ENCODE measurements at regions not wholly inside any gene's neighbourhood (a gene's known extent, or its start where the extent isn't known, plus 50 kb on each side); places are given as distances from the start of the nearest gene placed in this dataset.

DNA sequence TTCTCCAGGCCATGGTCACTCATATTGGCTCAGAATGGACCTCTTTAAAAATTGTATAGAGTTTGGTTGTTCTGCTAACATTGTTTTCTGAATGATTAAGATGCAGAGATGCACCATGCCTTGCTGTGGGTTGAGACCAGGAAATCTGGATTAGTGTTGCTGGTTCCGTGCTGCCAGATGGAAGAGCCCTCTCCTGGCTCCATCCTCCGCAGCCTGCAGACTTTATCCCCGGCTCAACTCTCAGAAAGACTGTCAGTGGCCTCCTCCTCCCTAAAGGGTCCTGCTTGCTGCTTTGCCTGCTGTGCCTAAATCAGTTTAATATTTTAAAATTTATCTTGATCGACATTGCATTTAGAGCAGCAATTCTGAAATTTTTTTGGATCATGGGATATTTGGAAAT, 196.7 kb downstream of the TENT4A start:
- DNase-seq (ENCODE audit: low read depth in 2 of 3, low spot score in 2 of 3): no peak

DNA sequence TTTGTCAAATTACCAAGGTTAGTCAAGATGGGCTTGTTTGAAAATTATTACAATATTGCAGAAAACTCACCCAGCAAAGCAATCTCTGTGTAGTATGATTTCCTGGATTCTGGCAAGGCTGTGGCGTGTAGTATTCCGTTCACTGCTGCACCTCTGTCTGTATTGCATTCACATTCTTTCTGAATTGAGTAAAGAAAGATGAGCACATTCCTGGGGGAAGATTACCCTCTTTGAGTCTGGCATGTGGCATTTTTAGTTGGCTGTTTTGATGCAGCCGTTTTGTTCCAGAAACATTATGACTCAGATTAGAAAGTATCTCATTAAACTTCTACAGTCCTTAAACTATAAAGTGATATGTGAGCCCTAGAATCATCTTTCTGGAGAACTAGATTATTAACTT, 197.7 kb downstream of the TENT4A start:
- DNase-seq (ENCODE audit: low read depth in 2 of 3, low spot score in 2 of 3): no peak

DNA sequence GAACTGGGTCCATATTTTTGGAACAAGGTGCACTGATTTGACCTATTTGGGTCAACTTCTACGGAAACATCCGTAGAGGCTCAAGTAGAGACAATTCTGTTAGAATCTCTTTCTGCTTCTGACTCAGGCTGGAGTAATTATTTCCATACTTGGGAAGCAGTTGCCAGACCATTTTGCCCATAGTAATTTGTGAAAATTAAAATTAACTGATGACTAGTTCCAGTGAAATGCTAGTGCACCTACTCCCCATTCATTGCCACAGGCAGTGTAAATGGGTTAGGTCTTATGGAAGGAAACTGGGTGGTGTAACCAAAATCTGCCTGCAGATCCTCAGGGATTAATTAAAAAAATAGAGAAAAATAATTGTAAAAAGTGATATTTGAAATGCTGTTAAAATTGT, 201.1 kb downstream of the TENT4A start:
- DNase-seq (ENCODE audit: low read depth in 2 of 3, low spot score in 2 of 3): no peak

DNA sequence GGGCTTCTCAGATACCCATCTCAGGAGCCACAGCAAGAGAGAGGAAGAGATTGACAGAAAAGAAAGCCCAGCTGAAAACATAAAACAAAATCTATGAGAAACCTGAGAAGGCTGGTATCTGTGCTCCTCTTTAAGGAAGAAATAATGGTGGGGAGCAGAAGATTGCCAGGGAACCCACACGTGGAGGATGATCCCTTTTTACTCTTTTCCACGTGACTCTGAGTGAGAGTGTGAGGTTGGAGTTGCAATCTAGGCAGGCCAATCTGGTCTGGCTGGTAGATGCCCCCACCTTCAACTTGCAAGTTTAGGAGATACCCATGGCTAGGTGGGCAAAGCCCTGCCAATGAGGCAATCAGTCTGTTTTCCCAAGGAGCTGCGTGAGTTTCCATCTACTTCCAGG, 202.3 kb downstream of the TENT4A start:
- DNase-seq (ENCODE audit: low read depth in 2 of 3, low spot score in 2 of 3): no peak

DNA sequence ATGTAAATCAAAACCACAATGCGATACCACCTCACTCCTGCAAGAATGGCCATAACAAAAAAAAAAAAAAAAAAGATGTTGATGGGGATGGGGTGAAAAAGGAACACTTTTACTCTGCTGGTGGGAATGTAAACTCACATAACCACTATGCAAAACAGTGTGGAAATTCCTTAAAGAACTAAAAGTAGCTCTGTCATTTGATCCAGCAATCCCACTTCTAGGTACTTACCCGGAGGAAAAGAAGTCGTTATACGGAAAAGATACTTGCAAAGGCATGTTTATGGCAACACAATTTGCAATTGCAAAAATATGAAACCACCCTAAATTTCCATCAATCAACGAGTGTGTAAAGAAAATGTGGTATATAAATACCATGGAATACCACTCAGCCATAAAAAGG, 205.0 kb downstream of the TENT4A start:
- DNase-seq (ENCODE audit: low read depth in 2 of 3, low spot score in 2 of 3): no peak

DNA sequence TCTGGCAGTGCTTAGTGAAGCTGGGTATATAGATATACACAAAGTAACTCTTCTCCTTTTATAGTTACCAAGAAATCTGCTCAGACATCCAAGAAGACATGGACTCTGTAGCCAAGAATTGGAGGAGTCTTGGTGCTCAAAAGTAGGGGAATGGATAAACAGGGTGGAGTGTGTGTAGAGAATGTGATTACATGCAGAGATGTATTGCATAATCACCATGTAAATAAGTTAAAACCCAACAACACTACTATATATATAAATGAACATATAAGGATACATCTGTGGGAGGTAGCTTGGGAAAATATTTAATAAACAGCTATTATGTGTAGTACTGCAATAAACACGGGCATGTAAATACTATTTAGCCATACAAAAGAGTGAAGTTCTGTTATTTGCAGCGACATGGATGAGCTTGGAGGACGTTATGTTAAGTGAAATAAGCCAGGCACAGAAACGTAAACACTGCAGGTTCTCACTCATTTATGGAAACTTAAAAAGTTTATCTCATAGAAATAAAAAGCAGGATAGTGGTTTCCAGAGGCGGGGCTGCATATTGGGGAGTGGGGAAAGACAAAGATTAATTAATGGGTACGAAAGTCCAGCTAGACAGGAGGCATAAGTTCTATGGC, 207.5 kb downstream of the TENT4A start:
- no peak for DNase-seq (ENCODE audit: low read depth in 2 of 3, low spot score in 2 of 3)

DNA sequence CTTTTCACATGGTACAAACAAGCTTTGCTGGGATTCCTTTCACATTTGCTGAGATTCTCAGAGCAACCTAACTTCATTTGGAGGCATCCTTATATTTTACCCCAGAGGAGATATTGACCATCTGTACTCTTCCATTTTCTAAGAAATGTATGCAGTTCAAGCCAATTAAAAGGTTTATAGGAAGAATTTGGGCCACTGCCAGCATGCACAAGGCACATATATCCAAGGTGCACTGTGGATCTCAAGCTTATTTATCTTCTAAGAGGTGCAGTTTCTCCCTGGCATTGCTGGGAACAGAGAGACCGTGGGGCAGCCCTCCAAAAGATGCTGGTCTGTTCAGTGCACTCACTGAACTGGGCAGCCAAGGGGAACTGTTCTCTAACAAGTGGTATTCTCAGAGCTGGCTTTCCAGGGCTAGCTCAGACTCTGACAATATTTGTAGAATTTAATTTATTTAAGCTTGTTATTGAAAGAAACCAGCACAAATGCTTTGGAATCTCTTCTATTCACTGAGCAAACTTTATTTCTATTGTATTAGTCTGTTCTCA, 213.3 kb downstream of the TENT4A start:
- no peak for DNase-seq (ENCODE audit: low read depth in 2 of 3, low spot score in 2 of 3)

DNA sequence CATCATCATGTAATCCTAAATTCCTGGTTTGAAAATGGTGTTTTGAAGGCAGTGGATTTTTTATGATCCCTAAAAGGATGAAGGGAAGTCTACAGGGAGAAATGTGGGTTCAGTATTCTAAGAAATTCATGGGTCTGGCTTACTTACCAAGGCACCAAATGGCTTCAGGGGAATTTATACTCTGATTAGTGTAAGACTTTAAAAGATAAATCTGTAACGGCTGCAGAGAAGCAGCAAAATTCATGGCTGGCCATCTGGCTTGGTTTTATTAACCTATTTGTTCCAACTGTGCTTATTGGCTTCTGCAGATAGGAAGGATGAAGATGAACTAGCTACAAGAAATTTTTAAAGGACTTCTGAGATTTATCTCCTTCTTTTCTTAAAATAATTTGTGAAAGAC, 222.8 kb downstream of the TENT4A start:
- DNase-seq (ENCODE audit: low read depth in 2 of 3, low spot score in 2 of 3): no peak

DNA sequence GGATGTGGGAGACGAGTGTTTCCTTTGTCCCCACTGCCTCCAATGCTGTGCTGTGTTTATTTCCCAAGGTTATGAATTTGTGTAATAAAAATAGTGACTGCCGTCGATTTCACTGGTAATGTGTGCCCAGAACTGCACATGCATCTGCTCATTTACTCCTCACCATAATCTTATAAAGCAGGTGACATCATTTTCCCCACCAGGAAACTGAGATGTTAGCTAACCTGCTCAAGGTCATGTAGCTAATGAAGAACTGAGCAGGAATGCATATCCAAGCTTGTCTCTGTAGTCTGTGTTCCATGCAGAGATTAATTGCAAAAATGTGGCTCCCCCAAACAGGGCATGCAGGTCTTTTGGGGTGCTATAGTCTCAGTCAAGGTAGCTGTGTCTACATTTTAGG, 224.4 kb downstream of the TENT4A start:
- DNase-seq (ENCODE audit: low read depth in 2 of 3, low spot score in 2 of 3): no peak

DNA sequence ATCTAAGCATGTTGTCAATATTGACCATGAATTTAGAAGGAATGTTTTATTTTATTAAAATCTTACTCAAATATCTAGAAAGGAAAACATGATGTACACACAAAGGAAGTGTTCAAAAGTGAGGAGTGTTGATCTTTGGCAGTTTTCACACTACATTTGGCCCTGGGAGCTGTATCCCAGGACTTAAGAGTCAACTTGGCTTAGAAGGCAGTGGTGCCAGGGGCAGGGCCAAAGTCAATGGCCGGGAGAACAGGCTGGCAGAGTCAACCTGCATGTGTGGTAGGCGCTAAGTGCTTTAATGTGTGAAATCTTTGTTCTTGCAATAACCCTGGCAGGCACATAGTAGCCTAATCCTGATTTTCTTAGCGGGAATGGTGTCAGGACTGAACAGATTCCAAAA, 228.4 kb downstream of the TENT4A start:
- no peak for DNase-seq (ENCODE audit: low read depth in 2 of 3, low spot score in 2 of 3)

DNA sequence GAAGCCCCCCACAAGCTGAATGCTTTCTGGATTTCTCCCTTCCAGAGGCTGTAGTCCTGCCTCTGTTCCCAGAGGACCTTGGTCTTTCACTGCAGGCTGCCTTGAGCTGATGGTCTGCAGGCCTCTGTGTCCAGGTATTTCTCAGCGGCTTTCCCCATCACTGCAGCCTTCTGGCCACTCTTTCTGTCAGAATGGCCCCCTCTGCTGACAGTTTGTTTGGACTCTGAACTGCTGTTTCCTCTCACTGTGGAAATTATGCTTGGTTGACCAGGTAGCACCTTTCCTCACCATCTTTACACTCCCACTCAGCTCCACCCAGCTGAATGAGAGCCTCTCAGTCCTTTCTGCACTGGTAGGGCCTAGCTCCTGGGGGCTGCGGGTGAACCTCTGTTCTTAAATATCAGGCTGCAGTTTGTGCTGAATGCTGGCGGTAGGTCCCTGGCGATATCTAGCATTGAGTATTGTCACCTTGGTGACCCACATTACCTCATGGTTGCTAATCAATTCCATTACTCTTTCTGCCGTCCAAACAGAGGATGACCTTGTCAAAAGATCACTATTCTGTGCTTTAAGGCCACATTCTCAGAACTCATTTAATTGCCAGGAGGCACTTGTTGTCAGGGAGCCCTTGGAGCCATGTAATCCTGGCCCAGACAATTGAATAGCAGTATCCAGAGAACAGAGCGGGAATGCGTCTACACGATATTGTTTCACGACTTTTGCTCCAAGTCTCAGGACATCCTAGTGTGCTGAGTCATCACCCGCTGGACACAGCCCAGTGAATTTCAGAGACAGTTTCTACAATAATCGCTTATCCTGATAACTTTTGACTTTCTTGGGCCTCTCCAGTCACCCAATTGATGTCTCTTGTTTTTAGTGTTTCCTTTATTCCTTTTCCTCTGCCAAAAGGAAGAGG, 230.2 kb downstream of the TENT4A start:
- no peak for DNase-seq (ENCODE audit: low read depth in 2 of 3, low spot score in 2 of 3)

DNA sequence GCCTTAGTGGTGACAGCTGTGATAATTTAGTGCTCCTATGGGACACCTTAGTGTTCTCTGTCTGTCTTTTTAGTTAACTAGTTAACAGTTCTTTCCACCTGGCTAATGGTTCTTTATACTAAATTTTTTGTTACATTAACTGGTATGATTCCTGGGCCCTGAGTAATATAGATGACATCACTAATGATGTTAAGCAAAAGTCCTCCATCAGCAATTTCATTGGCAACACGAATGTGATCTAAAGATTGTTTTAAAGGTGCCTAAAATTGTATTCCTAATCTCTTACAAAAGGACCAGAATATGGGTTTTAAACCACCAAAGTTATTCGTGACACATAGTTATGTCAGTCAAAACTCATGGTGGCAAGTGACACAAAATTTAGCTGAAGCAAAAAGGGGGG, 235.3 kb downstream of the TENT4A start:
- DNase-seq (ENCODE audit: low read depth in 2 of 3, low spot score in 2 of 3): no peak

DNA sequence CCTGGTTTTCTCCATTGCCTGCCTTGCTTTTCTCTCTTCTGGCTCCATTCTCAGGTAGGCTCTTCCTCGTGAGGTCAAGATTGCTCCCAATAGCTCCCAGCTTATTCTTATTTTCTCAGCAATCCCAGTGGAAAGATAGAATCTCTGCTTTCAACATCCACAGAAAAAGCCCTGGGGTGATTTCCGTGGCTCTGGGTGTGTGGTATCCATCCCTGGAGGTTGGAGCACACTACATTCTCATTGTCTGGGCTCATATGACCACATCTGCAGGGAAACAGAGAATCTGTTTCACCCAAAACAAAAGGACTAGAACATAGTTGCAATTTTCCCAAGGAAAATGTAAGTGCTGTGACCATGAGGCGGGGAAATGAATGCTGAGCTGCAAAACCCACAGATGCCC, 236.0 kb downstream of the TENT4A start:
- DNase-seq (ENCODE audit: low read depth in 2 of 3, low spot score in 2 of 3): no peak

DNA sequence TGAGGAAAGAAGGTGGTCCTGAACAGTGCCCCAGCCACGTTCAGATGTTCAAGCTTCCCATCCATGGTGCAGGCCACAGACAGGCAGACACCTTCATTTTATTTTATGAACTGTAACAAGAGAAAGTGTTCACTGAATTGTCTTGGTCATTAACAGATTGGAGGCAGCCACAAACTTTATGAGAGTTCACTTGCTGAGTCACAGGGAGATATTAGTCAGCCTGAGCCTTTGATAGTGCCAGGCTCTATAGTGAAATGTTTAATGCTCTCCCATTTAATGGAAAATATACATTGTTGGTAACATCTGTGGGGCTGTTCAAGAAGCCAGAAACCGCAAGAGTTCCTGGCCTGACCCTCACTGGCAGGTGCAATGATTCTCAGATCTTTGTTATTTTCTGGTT, 237.0 kb downstream of the TENT4A start:
- DNase-seq (ENCODE audit: low read depth in 2 of 3, low spot score in 2 of 3): no peak

DNA sequence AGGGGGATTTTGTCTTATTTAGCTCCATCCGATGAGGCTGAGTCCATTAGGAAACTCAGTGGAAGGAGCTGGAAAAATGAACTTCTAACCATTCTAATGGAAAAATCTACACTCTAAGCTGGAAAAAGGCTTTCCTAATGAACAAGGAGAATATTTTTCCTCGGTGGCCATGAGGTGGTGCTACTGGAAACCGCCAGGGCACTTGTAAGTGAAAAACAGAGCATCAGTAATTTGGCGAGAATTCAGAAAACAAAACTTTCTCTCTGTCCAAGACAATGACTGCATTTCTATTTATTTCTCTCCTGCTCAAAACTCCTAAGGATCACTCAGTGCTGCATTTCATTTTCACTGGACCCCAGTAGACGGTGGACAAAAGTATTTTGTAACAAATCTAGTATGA, 237.6 kb downstream of the TENT4A start:
- DNase-seq (ENCODE audit: low read depth in 2 of 3, low spot score in 2 of 3): no peak

DNA sequence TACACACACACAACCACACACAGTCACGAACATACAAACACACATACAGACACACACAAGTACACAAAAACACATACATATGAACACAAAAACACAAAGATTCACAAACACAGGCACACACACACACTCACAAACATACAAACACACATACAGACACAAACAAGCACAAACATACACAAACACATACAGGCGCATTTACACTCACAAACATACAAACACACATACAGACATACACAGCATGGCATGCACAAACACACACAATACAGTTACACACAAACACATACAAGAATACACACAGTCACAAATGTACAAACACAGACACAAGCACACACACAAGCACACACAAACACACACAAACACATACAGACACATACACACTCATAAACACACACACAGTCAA, 247.9 kb downstream of the TENT4A start:
- no peak for DNase-seq (ENCODE audit: low read depth in 2 of 3, low spot score in 2 of 3)

DNA sequence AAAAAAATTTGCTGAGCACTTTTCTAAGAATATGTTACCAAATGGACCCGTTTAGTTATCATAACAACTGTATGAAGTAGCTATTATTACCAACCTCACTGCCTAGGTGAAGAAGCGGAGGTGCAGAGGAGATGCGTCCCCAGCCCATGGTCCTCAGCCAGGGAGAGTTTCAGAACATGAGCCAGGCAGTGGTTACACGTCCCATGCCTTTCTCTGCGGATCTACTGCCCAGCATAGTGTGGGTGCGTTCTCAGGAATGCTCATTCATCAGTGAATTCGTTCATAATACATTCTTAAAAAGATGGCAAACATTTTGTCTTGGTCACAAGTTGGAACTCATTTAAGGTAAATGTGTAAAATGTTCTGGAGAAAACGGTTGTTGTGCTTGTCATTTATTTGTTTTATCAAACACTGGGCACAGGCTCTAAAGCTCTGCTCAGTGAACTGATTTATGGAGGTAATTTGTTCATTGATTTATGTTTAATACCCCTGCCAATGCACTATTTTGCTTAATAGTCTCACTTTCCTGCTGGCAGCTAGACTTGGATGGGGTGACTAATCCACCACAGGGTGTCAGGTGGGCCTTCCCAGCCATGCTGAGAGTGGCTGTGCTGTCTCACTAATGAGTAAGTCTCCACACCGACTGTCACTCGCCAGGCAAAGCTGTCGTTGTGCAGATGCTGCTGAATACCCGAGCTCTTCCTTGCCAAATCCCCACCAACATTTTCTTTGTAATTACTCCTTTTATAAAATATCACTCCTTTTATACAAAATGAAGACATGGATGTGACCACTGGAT, 248.8 kb downstream of the TENT4A start:
- DNase-seq (ENCODE audit: low read depth in 2 of 3, low spot score in 2 of 3): no peak

DNA sequence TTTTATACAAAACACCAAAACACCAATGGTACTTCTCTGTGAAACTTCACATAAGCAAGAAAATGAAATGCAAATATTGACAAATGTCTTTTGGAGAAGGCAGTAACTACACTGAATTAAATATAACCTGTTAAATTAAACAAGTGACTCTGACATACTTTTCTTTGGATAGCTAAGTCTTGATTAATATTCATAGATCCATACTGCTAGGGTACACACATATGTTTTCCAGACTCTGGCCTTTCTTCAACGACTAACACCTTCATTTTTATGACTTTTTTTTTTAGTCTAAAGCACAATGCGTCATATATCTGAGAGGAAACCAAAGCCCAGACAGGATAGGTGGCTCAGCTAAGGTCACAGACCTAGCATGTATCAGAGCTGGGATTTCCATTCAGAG, 263.7 kb downstream of the TENT4A start:
- DNase-seq (ENCODE audit: low read depth in 2 of 3, low spot score in 2 of 3): no peak

DNA sequence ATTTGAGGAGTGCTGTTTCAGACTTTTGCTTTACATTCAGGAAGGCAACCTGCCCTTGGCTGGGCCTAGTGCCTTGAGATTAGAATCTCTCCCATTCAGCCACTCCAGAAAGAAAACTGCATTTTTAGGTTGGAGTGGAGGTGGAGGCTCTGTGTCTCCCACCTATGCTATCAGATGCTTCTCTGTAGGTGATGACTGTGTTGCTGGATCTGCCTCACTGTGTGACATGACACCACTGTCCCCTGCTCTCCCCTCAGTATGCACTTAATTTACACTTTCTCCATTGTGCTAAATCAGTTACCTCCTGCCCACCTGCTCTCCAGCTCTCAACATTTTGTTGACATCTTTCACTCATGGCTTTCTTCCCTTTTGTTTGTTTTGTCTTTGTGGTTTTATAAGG, 265.8 kb downstream of the TENT4A start:
- DNase-seq (ENCODE audit: low read depth in 2 of 3, low spot score in 2 of 3): no peak

DNA sequence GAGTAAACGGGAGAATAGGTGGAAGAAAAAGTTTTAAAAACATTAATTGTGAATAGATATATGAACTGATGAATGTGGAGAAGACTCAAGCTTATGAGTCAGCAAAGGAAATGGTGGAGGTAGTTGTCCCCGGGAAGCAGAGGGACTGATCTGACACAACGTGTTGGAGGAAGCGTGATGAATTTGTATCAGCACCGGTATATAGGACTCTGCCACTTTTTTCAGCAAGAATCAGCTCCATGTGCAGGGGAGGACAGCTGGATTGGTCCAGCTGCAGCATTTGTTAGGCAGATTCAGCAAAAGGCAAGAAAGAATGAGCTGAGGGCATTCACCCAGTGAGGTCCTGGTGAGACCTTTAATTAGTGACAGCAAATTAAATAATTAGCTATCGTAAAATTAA, 276.0 kb downstream of the TENT4A start:
- DNase-seq (ENCODE audit: low read depth in 2 of 3, low spot score in 2 of 3): no peak

DNA sequence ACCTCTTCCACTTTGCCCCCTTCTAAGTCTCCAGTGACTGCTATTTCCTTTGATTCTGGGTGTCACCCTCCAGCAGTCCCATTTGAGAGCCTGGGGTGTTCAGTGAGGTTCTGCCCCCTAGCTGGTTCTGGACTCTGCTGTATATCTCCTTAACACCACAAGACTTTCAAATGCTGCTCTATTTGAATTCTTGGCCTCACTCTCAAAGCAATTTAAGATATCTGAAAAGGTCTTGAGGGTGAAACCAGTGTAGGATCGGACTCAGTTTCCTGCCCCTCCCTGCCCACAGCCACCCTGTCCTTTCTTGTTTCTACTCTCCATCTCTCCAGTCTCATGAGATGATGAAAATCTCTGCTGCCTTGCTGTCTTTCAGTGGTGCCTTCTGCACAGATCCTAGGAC, 280.9 kb downstream of the TENT4A start:
- DNase-seq (ENCODE audit: low read depth in 2 of 3, low spot score in 2 of 3): no peak

Measured in hematopoietic multipotent progenitor cell (in vitro differentiated cells).